ENCODE measurements at regions not wholly inside any gene's neighbourhood (a gene's known extent, or its start where the extent isn't known, plus 50 kb on each side); places are given as distances from the start of the nearest gene placed in this dataset.
"Not testable (repeated sequence)": the region's sequence is repeated elsewhere in the genome, so short reads cannot be mapped to it uniquely, and the experiment has no call there.

GRCh38 chr2:14902953-14903352, 270.4 kb downstream of the LRATD1 start:
- no peak for FAIRE-seq
- no peak for TF ChIP-seq CTCF (IDR thresholded peaks at IDR 0.05; ENCODE audit: insufficient read depth, missing control alignments)
- no peak for DNase-seq (ENCODE audit: insufficient read length, low spot score)

- peak; percentile 90 for TF ChIP-seq CTCF (IDR thresholded peaks at IDR 0.05; ENCODE audit: insufficient read depth, missing control alignments)
- FAIRE-seq (no peak), DNase-seq (ENCODE audit: insufficient read length, low spot score) (peak; percentile 40)
Measured at GRCh38 chr2:14903709-14904374, 271.3 kb downstream of the LRATD1 start.

- FAIRE-seq; DNase-seq (ENCODE audit: insufficient read length, low spot score): not testable (repeated sequence)
Measured at GRCh38 chr2:14904378-14904777, 271.9 kb downstream of the LRATD1 start.

GRCh38 chr2:14905571-14905970, 273.1 kb downstream of the LRATD1 start:
- no peak for TF ChIP-seq CTCF (IDR thresholded peaks at IDR 0.05; ENCODE audit: insufficient read depth, missing control alignments)
- DNase-seq (ENCODE audit: insufficient read length, low spot score), result no peak
- FAIRE-seq, result no peak

GRCh38 chr2:14907014-14907612, 274.6 kb downstream of the LRATD1 start:
- DNase-seq (ENCODE audit: insufficient read length, low spot score) (no peak), FAIRE-seq (no peak)
- TF ChIP-seq CTCF (IDR thresholded peaks at IDR 0.05; ENCODE audit: insufficient read depth, missing control alignments), result peak; percentile 24

- TF ChIP-seq CTCF (IDR thresholded peaks at IDR 0.05; ENCODE audit: insufficient read depth, missing control alignments), result no peak
- no peak for FAIRE-seq
- no peak for DNase-seq (ENCODE audit: insufficient read length, low spot score)
Measured at GRCh38 chr2:14909795-14910194, 277.3 kb downstream of the LRATD1 start.

GRCh38 chr2:14910654-14911053, 278.1 kb downstream of the LRATD1 start:
- no peak for DNase-seq (ENCODE audit: insufficient read length, low spot score)
- TF ChIP-seq CTCF (IDR thresholded peaks at IDR 0.05; ENCODE audit: insufficient read depth, missing control alignments), result no peak
- FAIRE-seq, result no peak

All from D721Med (cell line).